Trophoblast cell (in vitro differentiated cells and primary cell): ENCODE measurements at regions not wholly inside any gene's neighbourhood (a gene's known extent, or its start where the extent isn't known, plus 50 kb on each side); places are given as distances from the start of the nearest gene placed in this dataset.
"Not testable (repeated sequence)": the region's sequence is repeated elsewhere in the genome, so short reads cannot be mapped to it uniquely, and the experiment has no call there.

ENCODE experiments used
- DNase-seq, 2 donors: peaks; one replicate each; pipeline ENCODE4 v3.0.0-alpha.2; 2016
- H2AFZ ChIP-seq: 2 replicates; pipeline ENCODE4 v1.6.1; 2013; ENCODE audit warnings: low read length, moderate library complexity, mild to moderate bottlenecking; ENCODE audit not compliant: insufficient read depth, poor library complexity
- H2AK5ac ChIP-seq: 2 replicates; pipeline ENCODE4 v1.6.1; 2013; ENCODE audit warnings: mild to moderate bottlenecking, low read length
- H2BK120ac ChIP-seq: 2 replicates; pipeline ENCODE4 v1.6.1; 2013; ENCODE audit warnings: low read length, mild to moderate bottlenecking, moderate library complexity; ENCODE audit not compliant: insufficient read depth, poor library complexity
- H2BK12ac ChIP-seq: 2 replicates; pipeline ENCODE4 v1.6.1; 2013; ENCODE audit warnings: mild to moderate bottlenecking, low read length, moderate library complexity
- H2BK5ac ChIP-seq: 2 replicates; pipeline ENCODE4 v1.6.1; 2013; ENCODE audit warnings: low read length, low read depth, moderate library complexity, mild to moderate bottlenecking; ENCODE audit not compliant: poor library complexity
- H3K14ac ChIP-seq: 2 replicates; pipeline ENCODE4 v1.6.1; 2013; ENCODE audit warnings: mild to moderate bottlenecking, low read length
- H3K18ac ChIP-seq: 2 replicates; pipeline ENCODE4 v1.6.1; 2013; ENCODE audit warnings: mild to moderate bottlenecking, low read length
- H3K23ac ChIP-seq: 2 replicates; pipeline ENCODE4 v1.6.1; 2013; ENCODE audit warnings: low read length
- H3K27ac ChIP-seq: 2 replicates; pipeline ENCODE4 v1.5.1; 2013; ENCODE audit warnings: low read depth, mild to moderate bottlenecking, inconsistent platforms, low read length, moderate library complexity
- H3K27me3 ChIP-seq: 2 replicates; pipeline ENCODE4 v1.6.1; 2013; ENCODE audit warnings: inconsistent platforms, mild to moderate bottlenecking, low read length, moderate library complexity; ENCODE audit not compliant: insufficient read depth
- H3K36me3 ChIP-seq, 2 experiments: 1 replicate in 1 of 2; 2 replicates in 1 of 2; pipeline ENCODE4 v1.6.1; 2013; ENCODE audit warnings: low read length in 2 of 2, mild to moderate bottlenecking in 2 of 2, moderate library complexity in 1 of 2; ENCODE audit not compliant: insufficient read depth in 2 of 2, control insufficient read depth in 1 of 2
- H3K4ac ChIP-seq: 2 replicates; pipeline ENCODE4 v1.6.1; 2013; ENCODE audit warnings: low read depth, mild to moderate bottlenecking, low read length, moderate library complexity
- H3K4me1 ChIP-seq, 2 experiments: 1 replicate in 1 of 2; 2 replicates in 1 of 2; pipeline ENCODE4 v1.6.1; 2013; ENCODE audit warnings: low read length in 2 of 2, mild to moderate bottlenecking in 2 of 2, moderate library complexity in 1 of 2; ENCODE audit not compliant: insufficient read depth in 2 of 2, control insufficient read depth in 1 of 2
- H3K4me2 ChIP-seq: 2 replicates; pipeline ENCODE4 v1.6.1; 2013; ENCODE audit warnings: inconsistent platforms, mild to moderate bottlenecking, low read length, moderate library complexity
- H3K4me3 ChIP-seq: 2 replicates; pipeline ENCODE4 v1.5.1; 2013; ENCODE audit warnings: mild to moderate bottlenecking, low read depth, low read length, inconsistent platforms
- H3K79me1 ChIP-seq: one replicate; pipeline ENCODE4 v1.6.1; 2013; ENCODE audit warnings: low read length
- H3K79me2 ChIP-seq: 2 replicates; pipeline ENCODE4 v1.6.1; 2013; ENCODE audit warnings: low read length, mild to moderate bottlenecking; ENCODE audit not compliant: control insufficient read depth, insufficient read depth, poor library complexity
- H3K9ac ChIP-seq: 2 replicates; pipeline ENCODE4 v1.6.1; 2013; ENCODE audit warnings: mild to moderate bottlenecking, low read length
- H3K9me3 ChIP-seq: 2 replicates; pipeline ENCODE4 v1.6.1; 2013; ENCODE audit warnings: low read depth, mild to moderate bottlenecking, control low read depth, inconsistent platforms, low read length; ENCODE audit not compliant: insufficient read depth
- H4K12ac ChIP-seq: 2 replicates; pipeline ENCODE4 v1.6.1; 2013; ENCODE audit warnings: low read depth, mild to moderate bottlenecking, low read length, moderate library complexity
- H4K8ac ChIP-seq: 2 replicates; pipeline ENCODE4 v1.6.1; 2013; ENCODE audit warnings: low read depth, mild to moderate bottlenecking, low read length, moderate library complexity
- H4K91ac ChIP-seq: one replicate; pipeline ENCODE4 v1.6.1; 2013; ENCODE audit warnings: low read depth, mild to moderate bottlenecking, low read length, moderate library complexity
- WGBS: extraction: QIAGEN DNeasy Blood & Tissue Kit; methylation state at CpG from one replicate; pipeline ENCODE4 v1.1.7; 2013; ENCODE audit warnings: missing lambda C conversion rate; ENCODE audit not compliant: insufficient read length, insufficient coverage; ENCODE audit errors: extremely low coverage; 5-methylcytosine and 5-hydroxymethylcytosine counted together

GRCh38 chr10:38364073-38364472 is 269.9 kb downstream of the ZNF37A start:
- H3K18ac ChIP-seq, H3K79me1 ChIP-seq, H4K8ac ChIP-seq, H2BK120ac ChIP-seq, H2AFZ ChIP-seq, H3K27me3 ChIP-seq, H2AK5ac ChIP-seq, H4K12ac ChIP-seq, H3K36me3 ChIP-seq, H3K23ac ChIP-seq, H3K27ac ChIP-seq, H3K4me1 ChIP-seq, H4K91ac ChIP-seq, H3K4me2 ChIP-seq, H2BK5ac ChIP-seq, H2BK12ac ChIP-seq, H3K14ac ChIP-seq, H3K9me3 ChIP-seq, H3K4ac ChIP-seq, H3K79me2 ChIP-seq, DNase-seq, H3K9ac ChIP-seq, H3K4me3 ChIP-seq: not testable (repeated sequence)
- WGBS = no CpG with 5 or more reads among the region's 4 CpGs

- H2AFZ ChIP-seq, H3K9ac ChIP-seq, H3K4me3 ChIP-seq, H3K36me3 ChIP-seq, H3K4me1 ChIP-seq, H2BK5ac ChIP-seq, H2BK12ac ChIP-seq, H3K27ac ChIP-seq, H3K27me3 ChIP-seq, H3K9me3 ChIP-seq, H2BK120ac ChIP-seq, H4K91ac ChIP-seq, H3K14ac ChIP-seq, H3K79me2 ChIP-seq, H4K8ac ChIP-seq, H3K23ac ChIP-seq, H3K18ac ChIP-seq, H4K12ac ChIP-seq, H3K4me2 ChIP-seq, H3K79me1 ChIP-seq, H2AK5ac ChIP-seq, H3K4ac ChIP-seq: not testable (repeated sequence)
- WGBS = no CpG with 5 or more reads among the region's 5 CpGs
- peak; percentile 30 to 67 for DNase-seq
These were observed 271.8 kb downstream of the ZNF37A start for GRCh38 chr10:38365917-38366316.

GRCh38 chr10:38383800-38384199 is 289.7 kb downstream of the ZNF37A start:
- not testable (repeated sequence) for H2BK12ac ChIP-seq, H2AFZ ChIP-seq, H3K9me3 ChIP-seq, DNase-seq, H3K27me3 ChIP-seq, H3K9ac ChIP-seq, H3K4me2 ChIP-seq, H3K4ac ChIP-seq, H3K36me3 ChIP-seq, H3K18ac ChIP-seq, H3K4me3 ChIP-seq, H3K79me2 ChIP-seq, H4K91ac ChIP-seq, H3K14ac ChIP-seq, H3K4me1 ChIP-seq, H3K27ac ChIP-seq, H2AK5ac ChIP-seq, H3K79me1 ChIP-seq, H2BK120ac ChIP-seq, H3K23ac ChIP-seq, H4K12ac ChIP-seq, H4K8ac ChIP-seq, H2BK5ac ChIP-seq
- no CpG with 5 or more reads among the region's 2 CpGs for WGBS

- H4K8ac ChIP-seq, H3K4ac ChIP-seq, H2BK12ac ChIP-seq, H3K36me3 ChIP-seq, H4K91ac ChIP-seq, H2BK120ac ChIP-seq, DNase-seq, H2BK5ac ChIP-seq, H3K9me3 ChIP-seq, H3K14ac ChIP-seq, H3K18ac ChIP-seq, H3K79me2 ChIP-seq, H3K4me1 ChIP-seq, H3K79me1 ChIP-seq, H3K9ac ChIP-seq, H3K27me3 ChIP-seq, H3K23ac ChIP-seq, H3K27ac ChIP-seq, H3K4me3 ChIP-seq, H4K12ac ChIP-seq, H2AK5ac ChIP-seq, H2AFZ ChIP-seq, H3K4me2 ChIP-seq: not testable (repeated sequence)
These were observed 292.7 kb downstream of the ZNF37A start for GRCh38 chr10:38386869-38387268.

- not testable (repeated sequence) for H3K23ac ChIP-seq, H3K79me1 ChIP-seq, H3K9ac ChIP-seq, H3K79me2 ChIP-seq, H2BK5ac ChIP-seq, H3K14ac ChIP-seq, H4K8ac ChIP-seq, H3K9me3 ChIP-seq, H3K4me1 ChIP-seq, H2BK120ac ChIP-seq, H4K91ac ChIP-seq, H2BK12ac ChIP-seq, H4K12ac ChIP-seq, H3K4ac ChIP-seq, H2AK5ac ChIP-seq, H3K27ac ChIP-seq, H3K4me2 ChIP-seq, H3K18ac ChIP-seq, H3K4me3 ChIP-seq, H2AFZ ChIP-seq, H3K27me3 ChIP-seq, H3K36me3 ChIP-seq
- peak in 1 of 2 donors; percentile 33 for DNase-seq
- no CpG with 5 or more reads among the region's 3 CpGs for WGBS
These were observed 296.6 kb downstream of the ZNF37A start for GRCh38 chr10:38390725-38391124.
